Endothelial cell of umbilical vein (primary cell): ENCODE measurements at regions not wholly inside any gene's neighbourhood (a gene's known extent, or its start where the extent isn't known, plus 50 kb on each side); places are given as distances from the start of the nearest gene placed in this dataset.

ENCODE experiments used
- BruUV-seq: library from RNA; stranded (reverse); fragments of 400-500 nt; replicated peaks from 2 replicates; lab custom pipeline; 2021; lab: Mats Ljungman, UMichigan
- CTCF ChIA-PET: fragments of 300-600, 350-600 bp; sonication (Branson Sonifier 250); formaldehyde crosslinking; loops from one replicate; lab custom pipeline; 2021; ENCODE audit warnings: antibody characterized with exemption, inconsistent platforms; lab: Charles Lee
- POLR2A ChIA-PET: fragments of 300-600, 350-600 bp; sonication (Branson Sonifier 250); formaldehyde crosslinking; loops from one replicate; lab custom pipeline; 2021; ENCODE audit warnings: antibody characterized with exemption, inconsistent platforms; lab: Charles Lee
- DNase-seq: peaks from one replicate; pipeline ENCODE4 v3.0.0-alpha.2; 2011; ENCODE audit warnings: low read depth, low spot score
- FAIRE-seq: peaks from 2 replicates; lab custom pipeline; 2011; peaks lifted over from hg19 to GRCh38; lab: Jason Lieb, UNC
- H2AFZ ChIP-seq: 2 replicates; pipeline ENCODE4 v1.6.0; 2012; ENCODE audit warnings: low read depth, low read length, control low read depth, inconsistent platforms
- H3K27ac ChIP-seq: 2 replicates; pipeline ENCODE4 v1.5.1; 2011; ENCODE audit warnings: low read depth, mild to moderate bottlenecking, control low read depth, low read length, moderate library complexity; ENCODE audit not compliant: insufficient read depth
- H3K27me3 ChIP-seq, 2 experiments: 2 replicates each; pipeline versions ENCODE4 v1.6.0 to v1.6.1; 2011; ENCODE audit warnings: low read length in 2 of 2, mixed read lengths in 1 of 2; ENCODE audit not compliant: control insufficient read depth in 2 of 2, insufficient read depth in 2 of 2
- H3K36me3 ChIP-seq, 2 experiments: 2 replicates in 1 of 2; 3 replicates in 1 of 2; pipeline ENCODE4 v1.5.1; 2011; ENCODE audit warnings: low read length in 2 of 2, mild to moderate bottlenecking in 1 of 2, moderate library complexity in 1 of 2; ENCODE audit not compliant: control insufficient read depth in 2 of 2, insufficient read depth in 2 of 2; ENCODE audit errors: extremely low read depth in 1 of 2
- H3K4me1 ChIP-seq: 3 replicates; pipeline ENCODE4 v1.5.1; 2011; ENCODE audit warnings: mild to moderate bottlenecking, low read length; ENCODE audit not compliant: control insufficient read depth, insufficient read depth; ENCODE audit errors: extremely low read depth
- H3K4me2 ChIP-seq: 2 replicates; pipeline ENCODE4 v1.6.1; 2011; ENCODE audit warnings: low read length, control low read depth, mixed read lengths; ENCODE audit not compliant: insufficient read depth
- H3K4me3 ChIP-seq, 3 experiments: fragments of 200-600 bp in 1 of 3; sonication (generic), shearing (Covaris generic) in 1 of 3; replicated peaks in 1 of 3; 2 replicates each; pipeline ENCODE4 v1.5.1; 2011 to 2016; ENCODE audit warnings: control low read depth in 3 of 3, low read length in 3 of 3, mild to moderate bottlenecking in 2 of 3, inconsistent platforms in 1 of 3, low read depth in 1 of 3, moderate library complexity in 1 of 3; ENCODE audit not compliant: insufficient read depth in 1 of 3
- H3K79me2 ChIP-seq: 2 replicates; pipeline ENCODE4 v1.6.0; 2012; ENCODE audit warnings: low read length, inconsistent platforms; ENCODE audit not compliant: control insufficient read depth, insufficient read depth
- H3K9ac ChIP-seq: replicated peaks from 2 replicates; pipeline ENCODE3; 2011; ENCODE audit warnings: low read length, control low read depth; ENCODE audit not compliant: insufficient read depth; ENCODE audit errors: extremely low read depth
- H3K9me1 ChIP-seq: replicated peaks from 3 replicates; pipeline ENCODE4 v1.6.0; 2011; ENCODE audit warnings: mild to moderate bottlenecking, low read length; ENCODE audit not compliant: control insufficient read depth, insufficient read depth; ENCODE audit errors: extremely low read depth
- H3K9me3 ChIP-seq: replicated peaks from 2 replicates; pipeline ENCODE4 v1.5.1; 2012; ENCODE audit warnings: low read length, inconsistent platforms; ENCODE audit not compliant: control insufficient read depth, insufficient read depth
- H4K20me1 ChIP-seq: replicated peaks from 2 replicates; pipeline ENCODE3; 2011; ENCODE audit warnings: mild to moderate bottlenecking, low read length; ENCODE audit not compliant: control insufficient read depth, insufficient read depth; ENCODE audit errors: extremely low read depth
- CTCF ChIP-seq, 2 donors: IDR thresholded peaks; 1 replicate in 1 of 2; 2 replicates in 1 of 2; pipeline ENCODE4 v1.5.1; 2011; ENCODE audit warnings: low read length in 2 of 2, mild to moderate bottlenecking in 2 of 2, moderate library complexity in 2 of 2, control low read depth in 1 of 2, inconsistent platforms in 1 of 2, low read depth in 1 of 2; ENCODE audit not compliant: insufficient read depth in 1 of 2; ENCODE audit errors: extremely low read depth in 1 of 2
- EZH2 ChIP-seq: IDR thresholded peaks from 2 replicates; pipeline ENCODE4 v1.6.1; 2012; ENCODE audit warnings: borderline replicate concordance, low read depth, mild to moderate bottlenecking, moderate library complexity, low read length, inconsistent platforms; ENCODE audit not compliant: severe bottlenecking
- FOS ChIP-seq: IDR thresholded peaks from 2 replicates; pipeline ENCODE4 v1.6.1; 2011; ENCODE audit warnings: mild to moderate bottlenecking, low read length, moderate library complexity, borderline replicate concordance; ENCODE audit not compliant: insufficient read depth
- GATA2 ChIP-seq: IDR thresholded peaks from 2 replicates; pipeline ENCODE4 v1.7.0; 2011; ENCODE audit warnings: low read depth, mild to moderate bottlenecking, moderate library complexity, mixed read lengths, low read length; ENCODE audit not compliant: insufficient read length, insufficient read depth
- JUN ChIP-seq: IDR thresholded peaks from 2 replicates; pipeline ENCODE4 v1.6.1; 2011; ENCODE audit warnings: borderline replicate concordance, low read depth; ENCODE audit not compliant: insufficient read length, insufficient read depth
- MAX ChIP-seq: IDR thresholded peaks from 2 replicates; pipeline ENCODE4 v1.6.1; 2011; ENCODE audit not compliant: insufficient read depth, insufficient read length
- MYC ChIP-seq: IDR thresholded peaks from one replicate; pipeline ENCODE4 v1.6.1; 2011; ENCODE audit warnings: mild to moderate bottlenecking, low read depth, low read length
- POLR2A ChIP-seq: IDR thresholded peaks from 2 replicates; pipeline ENCODE4 v1.6.1; 2012; ENCODE audit warnings: low read depth, mild to moderate bottlenecking, control low read depth, low read length
- POLR2AphosphoS5 ChIP-seq: IDR thresholded peaks from 2 replicates; pipeline ENCODE4 v1.6.1; 2012; ENCODE audit warnings: low read depth, mild to moderate bottlenecking, control low read depth, low read length, moderate library complexity; ENCODE audit not compliant: insufficient read depth
- dilution Hi-C: fragments of 300-500 bp; cut with MboI; formaldehyde crosslinking; loops from one replicate; pipeline ENCODE4 v1.15.0; 2019; ENCODE audit warnings: low sequenced_read_pairs; ENCODE audit not compliant: extremely low pct_ligation_motif_present
- intact Hi-C: fragments of 100-400 bp; cut with micrococcal nuclease; formaldehyde crosslinking; loops from one replicate; pipeline ENCODE4 v1.10.0; 2022

DNA sequence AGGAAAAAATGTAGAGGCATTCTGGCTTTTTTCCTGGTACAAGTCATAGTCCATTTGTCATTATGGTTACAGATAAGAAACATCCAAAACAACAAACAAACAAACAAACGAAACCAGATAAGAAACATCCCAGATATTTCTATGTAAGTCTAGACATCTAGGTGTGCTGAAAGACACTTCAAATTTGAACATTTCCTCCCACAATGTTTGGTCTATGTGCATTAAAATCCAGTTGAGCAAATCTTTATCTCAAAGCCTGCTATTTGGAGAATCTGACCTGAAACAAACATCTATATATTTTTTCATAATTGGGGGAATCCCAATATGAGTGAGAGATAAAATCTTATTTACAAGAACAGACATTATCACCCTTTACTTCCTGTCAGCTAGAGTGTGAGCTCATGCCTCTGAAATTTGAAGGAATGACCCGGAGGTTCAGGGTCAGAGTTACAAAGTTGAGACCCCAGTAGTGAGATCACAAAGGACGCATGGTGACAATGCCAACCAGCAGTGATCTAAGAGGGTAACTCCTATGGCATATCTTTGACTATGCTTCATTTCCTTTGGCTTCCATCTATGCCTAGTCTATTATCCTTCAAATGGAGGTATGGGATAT, 182.9 kb upstream of the ATP1B1 start:
- no peak for TF ChIP-seq MYC
- peak; percentile 57 for TF ChIP-seq POLR2AphosphoS5
- TF ChIP-seq FOS: peak; percentile 65
- peak; percentile 83 for TF ChIP-seq JUN
- TF ChIP-seq POLR2A: no peak
- peak; percentile 95 for TF ChIP-seq GATA2
- TF ChIP-seq CTCF (IDR thresholded peaks at IDR 0.05; ENCODE audit: extremely low read depth in 1 of 2, insufficient read depth in 1 of 2, low read depth in 1 of 2, low read length in 2 of 2): no peak
- TF ChIP-seq MAX: no peak
- no peak for TF ChIP-seq EZH2
- dilution Hi-C loops: no loop called here
- Histone ChIP-seq H3K9ac (no peak overlapping the region), H3K4me1 (peaks cover 59% of the 10 kb centered on the region), H2AFZ (no peak overlapping the region), H3K79me2 (no peaks in the 10 kb centered on the region), H3K36me3 (no peaks in the 10 kb centered on the region), H3K27me3 (no peaks in the 10 kb centered on the region), H3K4me3 (no peak overlapping the region), H3K4me2 (peak overlapping the region; percentile 59), H3K27ac (peak overlapping the region; percentile 66), H4K20me1 (no peaks in the 10 kb centered on the region), H3K9me1 (no peaks in the 10 kb centered on the region), H3K9me3 (no peaks in the 10 kb centered on the region)
- FAIRE-seq (peak; percentile 81), DNase-seq (peak; percentile 64)
- intact Hi-C loops: no loop called here
- CTCF ChIA-PET: interaction anchor here (1.5 kb wide), 1 partner anchor 425 kb away, joined by 7 read pairs; no protein-coding TSS in a partner anchor
- POLR2A ChIA-PET: no interaction called here
- BruUV-seq: no TSS peak
